ENCODE measurements at regions not wholly inside any gene's neighbourhood (a gene's known extent, or its start where the extent isn't known, plus 50 kb on each side); places are given as distances from the start of the nearest gene placed in this dataset.

- H3K9me3 Mint-ChIP-seq, result peaks cover 9% of the 10 kb centered on the region
- H3K27ac Mint-ChIP-seq, result no peak overlapping the region
Measured at GRCh38 chr3:24999357-24999756, 428.7 kb upstream of the RARB start.

GRCh38 chr3:25000971-25001591 is 427.0 kb upstream of the RARB start:
- peaks cover 9% of the 10 kb centered on the region for H3K9me3 Mint-ChIP-seq
- no peaks in the 10 kb centered on the region for H3K27me3 Mint-ChIP-seq
- H3K36me3 Mint-ChIP-seq, result no peaks in the 10 kb centered on the region
- no peak overlapping the region for H3K4me3 Mint-ChIP-seq
- ATAC-seq (no peak), DNase-seq (ENCODE audit: low spot score) (no peak)
- no peak overlapping the region for H3K27ac Mint-ChIP-seq
- no peaks in the 10 kb centered on the region for H3K4me1 Mint-ChIP-seq (ENCODE audit: low read depth in 2 of 2)

More at GRCh38 chr3:24999357-24999756, 428.7 kb upstream of the RARB start:
- no peak for ATAC-seq
- no peak for DNase-seq (ENCODE audit: low spot score)
- no peak overlapping the region for H3K4me3 Mint-ChIP-seq
- H3K36me3 Mint-ChIP-seq, result no peaks in the 10 kb centered on the region
- H3K27me3 Mint-ChIP-seq, result no peaks in the 10 kb centered on the region
- H3K4me1 Mint-ChIP-seq (ENCODE audit: low read depth in 2 of 2), result no peaks in the 10 kb centered on the region

DNA sequence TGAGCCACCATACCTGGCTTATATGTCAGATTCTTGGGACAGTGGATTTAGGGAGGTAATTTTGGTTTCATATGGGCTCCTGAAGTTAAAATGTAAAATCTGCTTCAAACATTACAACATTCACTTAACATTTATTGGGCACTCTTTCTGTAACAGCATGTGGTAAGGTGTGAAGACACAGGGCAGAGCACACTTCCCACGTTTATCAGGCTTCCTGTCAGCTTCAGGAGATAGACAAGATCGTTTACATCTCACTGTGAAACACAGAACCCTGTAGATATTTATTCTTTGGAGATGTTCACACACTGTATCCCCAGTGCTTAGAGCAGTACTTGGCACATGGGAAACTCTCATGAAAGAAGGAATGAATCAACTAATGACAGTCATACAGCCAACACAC is 426.0 kb upstream of the RARB start:
- Mint-ChIP-seq H3K27me3 (no peaks in the 10 kb centered on the region), H3K36me3 (no peaks in the 10 kb centered on the region), H3K4me1 (ENCODE audit: low read depth in 2 of 2) (no peaks in the 10 kb centered on the region), H3K27ac (no peak overlapping the region), H3K9me3 (peaks cover 3% of the 10 kb centered on the region), H3K4me3 (no peak overlapping the region)
- DNase-seq (ENCODE audit: low spot score) (no peak), ATAC-seq (no peak)

DNA sequence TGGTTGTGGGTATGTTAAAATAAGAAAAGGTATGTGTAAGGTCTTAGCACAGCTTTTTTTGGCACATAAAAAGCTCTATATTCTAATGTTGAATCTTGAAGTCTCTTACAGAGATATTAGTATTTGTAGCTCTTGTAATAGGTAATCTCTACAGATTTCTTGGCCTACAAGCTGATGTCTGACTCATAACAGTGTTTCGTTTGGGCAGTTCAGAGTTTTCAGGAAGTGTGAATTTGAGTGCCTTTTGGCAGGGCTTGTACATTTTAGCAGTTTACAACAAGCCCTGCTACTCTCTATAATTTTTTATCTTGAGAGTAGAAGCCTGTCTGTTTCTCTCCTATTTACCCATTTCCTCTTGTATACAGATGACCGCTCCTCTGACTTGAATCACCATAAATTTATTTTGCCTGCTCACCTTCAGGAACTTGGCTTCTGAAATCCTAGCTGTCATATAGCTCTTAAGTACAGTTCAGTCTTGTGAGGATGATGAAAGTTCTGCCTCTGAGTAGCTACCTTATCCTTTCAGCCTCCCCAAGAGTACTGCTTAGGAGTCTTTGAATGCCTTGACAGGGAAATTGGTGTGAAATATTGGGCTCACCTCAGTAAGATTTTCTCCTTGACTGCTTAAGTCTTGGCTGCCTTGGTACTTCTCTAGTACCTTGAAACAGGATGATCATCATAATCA is 419.9 kb upstream of the RARB start:
- Mint-ChIP-seq H3K27me3 (no peaks in the 10 kb centered on the region), H3K4me1 (ENCODE audit: low read depth in 2 of 2) (no peaks in the 10 kb centered on the region), H3K9me3 (no peaks in the 10 kb centered on the region), H3K36me3 (no peaks in the 10 kb centered on the region), H3K4me3 (no peak overlapping the region), H3K27ac (no peak overlapping the region)
- ATAC-seq (no peak), DNase-seq (ENCODE audit: low spot score) (no peak)

DNA sequence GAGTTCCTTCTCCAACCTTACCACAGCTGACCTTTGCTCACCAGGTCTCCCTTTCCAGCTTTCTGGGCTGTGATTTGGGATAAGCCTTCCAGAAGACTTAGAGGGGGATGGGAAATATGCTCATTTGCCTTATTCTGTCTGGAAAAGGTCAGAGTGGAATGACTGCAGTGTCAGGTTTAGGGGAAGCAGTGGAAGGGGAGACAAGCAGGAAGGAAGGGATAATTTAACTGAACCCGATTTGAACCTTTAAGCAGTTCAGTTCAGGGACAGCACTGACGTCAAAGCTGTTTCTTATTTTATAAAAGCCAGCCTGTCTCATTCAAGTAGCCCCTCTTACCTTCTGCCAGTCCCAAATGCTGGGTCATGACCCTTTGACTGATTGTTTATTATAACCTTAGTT is 418.4 kb upstream of the RARB start:
- Mint-ChIP-seq H3K36me3 (no peaks in the 10 kb centered on the region), H3K4me3 (no peak overlapping the region), H3K27ac (no peak overlapping the region), H3K27me3 (no peaks in the 10 kb centered on the region), H3K9me3 (no peaks in the 10 kb centered on the region), H3K4me1 (ENCODE audit: low read depth in 2 of 2) (no peaks in the 10 kb centered on the region)
- no peak for DNase-seq (ENCODE audit: low spot score)
- no peak for ATAC-seq

DNA sequence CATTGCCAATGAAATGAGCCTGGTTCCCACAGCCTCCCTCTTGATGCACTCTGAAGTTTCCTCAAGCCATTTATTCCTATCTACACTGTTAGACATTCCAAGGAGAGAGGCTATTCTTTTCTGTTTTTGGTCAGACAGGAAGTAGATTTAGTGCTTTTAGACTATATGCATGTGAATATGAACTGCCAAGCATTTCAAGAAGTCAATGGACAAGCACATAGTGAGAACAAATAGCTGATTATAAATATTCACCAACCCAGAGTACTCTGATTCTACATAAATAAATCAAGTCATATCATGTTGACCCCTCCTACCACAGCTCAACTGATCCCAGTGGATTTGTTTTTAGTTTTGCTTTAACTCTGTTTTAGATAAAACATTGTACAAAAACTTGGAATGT is 412.5 kb upstream of the RARB start:
- H3K36me3 Mint-ChIP-seq, result no peaks in the 10 kb centered on the region
- no peaks in the 10 kb centered on the region for H3K9me3 Mint-ChIP-seq
- no peak for DNase-seq (ENCODE audit: low spot score)
- no peak overlapping the region for H3K4me3 Mint-ChIP-seq
- H3K4me1 Mint-ChIP-seq (ENCODE audit: low read depth in 2 of 2), result no peaks in the 10 kb centered on the region
- H3K27me3 Mint-ChIP-seq, result no peaks in the 10 kb centered on the region
- ATAC-seq, result no peak
- H3K27ac Mint-ChIP-seq, result no peak overlapping the region

- H3K36me3 Mint-ChIP-seq, result no peaks in the 10 kb centered on the region
- H3K27ac Mint-ChIP-seq, result no peak overlapping the region
- H3K27me3 Mint-ChIP-seq, result no peaks in the 10 kb centered on the region
- no peaks in the 10 kb centered on the region for H3K4me1 Mint-ChIP-seq (ENCODE audit: low read depth in 2 of 2)
- H3K4me3 Mint-ChIP-seq, result no peak overlapping the region
- DNase-seq (ENCODE audit: low spot score) (no peak), ATAC-seq (no peak)
- H3K9me3 Mint-ChIP-seq, result no peaks in the 10 kb centered on the region
Measured at GRCh38 chr3:25018909-25019308, 409.2 kb upstream of the RARB start.

DNA sequence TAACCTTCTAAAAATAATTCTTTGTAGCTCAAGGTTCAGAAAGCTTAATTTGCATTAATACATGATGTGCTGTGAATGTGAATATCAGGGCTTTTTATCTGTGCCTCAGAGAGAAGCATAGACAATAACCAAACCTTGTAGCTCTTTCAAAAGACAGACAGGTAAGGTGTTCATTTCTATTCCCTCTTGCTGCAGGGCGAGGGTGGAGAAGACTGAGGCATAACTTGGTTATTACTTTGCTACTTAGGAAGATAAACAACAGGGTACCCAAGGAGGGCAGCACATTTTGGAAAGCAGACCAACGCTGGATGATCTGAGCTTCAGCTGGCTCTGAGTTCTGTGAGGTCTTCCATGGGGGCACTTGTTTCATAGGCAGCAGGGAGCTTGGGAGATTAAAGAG is 408.6 kb upstream of the RARB start:
- ATAC-seq (no peak), DNase-seq (ENCODE audit: low spot score) (no peak)
- H3K9me3 Mint-ChIP-seq, result no peaks in the 10 kb centered on the region
- H3K27ac Mint-ChIP-seq, result no peak overlapping the region
- no peak overlapping the region for H3K4me3 Mint-ChIP-seq
- no peaks in the 10 kb centered on the region for H3K4me1 Mint-ChIP-seq (ENCODE audit: low read depth in 2 of 2)
- no peaks in the 10 kb centered on the region for H3K36me3 Mint-ChIP-seq
- H3K27me3 Mint-ChIP-seq, result no peaks in the 10 kb centered on the region

DNA sequence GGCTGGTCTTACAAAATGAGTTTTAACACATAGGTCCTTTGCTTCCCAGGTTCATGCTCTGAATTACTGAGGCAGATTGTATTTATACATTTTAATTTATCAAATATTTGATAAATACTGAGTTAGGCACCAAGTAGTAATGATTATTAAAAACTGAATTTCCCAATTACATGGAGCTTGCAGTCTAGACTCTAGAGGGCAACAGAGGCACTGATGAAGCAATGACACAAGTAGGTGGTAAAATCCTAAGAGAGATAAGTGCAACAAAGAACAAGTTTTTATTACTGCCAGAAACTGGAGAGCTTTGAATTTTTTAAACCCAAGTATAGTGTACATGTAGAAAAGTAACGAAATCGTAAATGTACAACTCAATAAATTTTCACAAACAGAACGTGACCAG is 406.2 kb upstream of the RARB start:
- Mint-ChIP-seq H3K9me3 (no peaks in the 10 kb centered on the region), H3K36me3 (no peaks in the 10 kb centered on the region), H3K4me3 (no peak overlapping the region), H3K27ac (no peak overlapping the region), H3K4me1 (ENCODE audit: low read depth in 2 of 2) (no peaks in the 10 kb centered on the region), H3K27me3 (no peaks in the 10 kb centered on the region)
- DNase-seq (ENCODE audit: low spot score), result no peak
- no peak for ATAC-seq

DNA sequence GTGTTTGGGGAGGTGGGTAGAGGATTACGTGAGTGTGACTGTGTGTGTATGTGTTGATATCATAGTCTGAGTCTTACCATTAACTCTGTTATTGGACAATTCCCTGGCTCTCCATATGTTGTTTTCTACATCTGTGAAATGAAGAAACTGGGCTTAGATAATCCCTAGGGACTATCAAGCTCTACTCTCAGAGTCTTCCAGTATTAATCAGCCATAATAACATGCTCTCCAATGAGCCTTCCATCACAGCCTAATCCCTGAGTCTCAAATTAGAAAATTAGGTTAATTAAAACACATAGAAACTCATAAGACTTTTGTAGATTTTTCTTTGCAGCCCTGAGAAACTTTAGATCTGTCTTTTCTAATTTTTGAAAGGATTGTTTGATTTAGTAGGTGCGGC is 404.2 kb upstream of the RARB start:
- ATAC-seq, result no peak
- Mint-ChIP-seq H3K9me3 (no peaks in the 10 kb centered on the region), H3K27me3 (peaks cover 0 to 4% of the 10 kb centered on the region in 2 donors), H3K4me1 (ENCODE audit: low read depth in 2 of 2) (no peaks in the 10 kb centered on the region), H3K36me3 (no peaks in the 10 kb centered on the region), H3K4me3 (no peak overlapping the region), H3K27ac (no peak overlapping the region)
- no peak for DNase-seq (ENCODE audit: low spot score)

GRCh38 chr3:25025236-25025635 is 402.8 kb upstream of the RARB start:
- Mint-ChIP-seq H3K4me1 (ENCODE audit: low read depth in 2 of 2) (no peaks in the 10 kb centered on the region), H3K4me3 (no peak overlapping the region), H3K9me3 (no peaks in the 10 kb centered on the region), H3K27ac (no peak overlapping the region), H3K36me3 (no peaks in the 10 kb centered on the region), H3K27me3 (peaks cover 0 to 6% of the 10 kb centered on the region in 2 donors)
- no peak for DNase-seq (ENCODE audit: low spot score)
- no peak for ATAC-seq

- ATAC-seq, result no peak
- Mint-ChIP-seq H3K9me3 (no peaks in the 10 kb centered on the region), H3K4me1 (ENCODE audit: low read depth in 2 of 2) (no peaks in the 10 kb centered on the region), H3K27ac (no peak overlapping the region), H3K36me3 (no peaks in the 10 kb centered on the region), H3K27me3 (peaks cover 0 to 6% of the 10 kb centered on the region in 2 donors), H3K4me3 (no peak overlapping the region)
- DNase-seq (ENCODE audit: low spot score), result no peak
Measured at GRCh38 chr3:25027650-25028049, 400.4 kb upstream of the RARB start.

- no peak overlapping the region for H3K27ac Mint-ChIP-seq
- no peak for ATAC-seq
- no peak for DNase-seq (ENCODE audit: low spot score)
- no peaks in the 10 kb centered on the region for H3K9me3 Mint-ChIP-seq
- no peaks in the 10 kb centered on the region for H3K36me3 Mint-ChIP-seq
- peaks cover 0 to 6% of the 10 kb centered on the region in 2 donors for H3K27me3 Mint-ChIP-seq
- H3K4me3 Mint-ChIP-seq, result no peak overlapping the region
- no peaks in the 10 kb centered on the region for H3K4me1 Mint-ChIP-seq (ENCODE audit: low read depth in 2 of 2)
Measured at GRCh38 chr3:25029820-25030219, 398.2 kb upstream of the RARB start.

DNA sequence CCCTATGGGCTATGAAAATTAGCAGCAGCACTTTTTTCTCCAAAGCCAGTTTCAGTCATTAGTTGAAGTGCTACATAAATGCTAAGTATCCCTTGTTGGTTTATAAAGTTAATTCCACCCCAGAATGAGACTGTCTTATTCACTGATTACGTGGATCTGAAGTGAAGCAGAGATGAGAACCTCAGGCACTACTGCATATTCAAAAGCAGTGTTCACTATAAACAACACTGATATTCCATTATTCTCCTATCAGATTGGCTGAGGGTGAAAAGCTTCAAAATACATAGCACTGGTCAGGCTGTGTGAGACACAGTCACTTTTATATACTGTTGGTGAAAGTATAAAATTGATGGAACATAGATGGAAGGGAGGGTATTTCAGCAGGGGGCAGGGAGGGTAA is 395.7 kb upstream of the RARB start:
- Mint-ChIP-seq H3K4me1 (ENCODE audit: low read depth in 2 of 2) (no peaks in the 10 kb centered on the region), H3K27ac (no peak overlapping the region), H3K4me3 (no peak overlapping the region), H3K9me3 (no peaks in the 10 kb centered on the region), H3K27me3 (peaks cover under 1 to 6% of the 10 kb centered on the region in 2 donors), H3K36me3 (no peaks in the 10 kb centered on the region)
- no peak for ATAC-seq
- no peak for DNase-seq (ENCODE audit: low spot score)

All from natural killer cell treated with Interleukin-12 subunit alpha and Interleukin-12 subunit beta and Interleukin-15 and Interleukin-18, amount 100 ng/mL, for 72 hours (primary cell).